Activated CD4-positive, alpha-beta T cell treated with anti-CD3 and anti-CD28 coated beads for 36 hours (primary cell): ENCODE measurements at regions not wholly inside any gene's neighbourhood (a gene's known extent, or its start where the extent isn't known, plus 50 kb on each side); places are given as distances from the start of the nearest gene placed in this dataset.

Source experiments
- ATAC-seq: fragments of 200-7000 bp; cut with Tn5 transposase; one replicate; pipeline ENCODE4 v1.10.0; 2021; ENCODE audit warnings: mild to moderate bottlenecking, moderate library complexity
- CTCF ChIA-PET: fragments of 350-600 bp; sonication (Branson Sonifier 250); formaldehyde crosslinking; loops from one replicate; lab custom pipeline; 2021; ENCODE audit warnings: antibody characterized with exemption; lab: Charles Lee
- POLR2A ChIA-PET: fragments of 350-600 bp; sonication (Branson Sonifier 250); formaldehyde crosslinking; loops from one replicate; lab custom pipeline; 2021; ENCODE audit warnings: antibody characterized with exemption, inconsistent platforms; lab: Charles Lee
- DNase-seq: peaks from one replicate; pipeline ENCODE4 v3.0.0-alpha.2; 2020
- H3K27ac Mint-ChIP-seq: one replicate; pipeline ENCODE4 v1.8.0; 2021; ENCODE audit warnings: mixed read lengths
- H3K27me3 Mint-ChIP-seq: one replicate; pipeline ENCODE4 v1.8.0; 2021; ENCODE audit warnings: mixed read lengths
- H3K36me3 Mint-ChIP-seq: one replicate; pipeline ENCODE4 v1.8.0; 2021; ENCODE audit warnings: low read depth, mixed read lengths
- H3K4me1 Mint-ChIP-seq: one replicate; pipeline ENCODE4 v1.8.0; 2021; ENCODE audit warnings: mixed read lengths
- H3K4me3 Mint-ChIP-seq: one replicate; pipeline ENCODE4 v1.8.0; 2021; ENCODE audit warnings: mild to moderate bottlenecking, moderate library complexity, mixed read lengths
- H3K9me3 Mint-ChIP-seq: one replicate; pipeline ENCODE4 v1.8.0; 2021; ENCODE audit warnings: low read depth, mixed read lengths
- intact Hi-C, 2 experiments: fragments of 100-400 bp; cut with DNase I in 1 of 2; cut with micrococcal nuclease in 1 of 2; formaldehyde crosslinking; loops; one replicate each; pipeline versions ENCODE4 v1.14.2 to v1.15.1; 2022 to 2024; cut with DNase I, micrococcal nuclease

DNA sequence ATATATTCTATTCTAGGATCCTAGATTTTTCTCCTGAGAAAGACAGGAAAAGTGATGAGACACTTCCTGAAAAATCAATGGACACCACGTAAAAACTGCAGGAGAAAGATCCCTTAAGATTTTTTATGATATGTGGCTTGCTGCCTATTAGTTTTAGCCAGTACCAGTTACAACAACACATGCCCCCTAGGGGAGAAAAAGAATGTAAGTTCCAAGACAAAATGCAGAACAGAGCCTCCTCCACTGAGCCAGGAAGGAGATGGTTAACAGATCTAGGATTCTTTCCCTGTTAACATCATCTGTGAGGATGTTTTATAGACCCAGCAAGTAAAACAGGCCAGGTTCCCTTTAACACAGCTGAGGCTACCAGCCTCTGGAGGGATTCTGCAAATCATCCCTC is 574.7 kb downstream of the TLE4 start:
- no peak overlapping the region for H3K27ac Mint-ChIP-seq
- no peak for DNase-seq
- ChIA-PET CTCF (interaction anchor here (0.6 kb wide), 1 partner anchor 790 kb away, joined by 4 read pairs; no protein-coding TSS in a partner anchor), POLR2A (no interaction called here)
- ATAC-seq: no peak
- peaks cover 6% of the 10 kb centered on the region for H3K9me3 Mint-ChIP-seq
- no peaks in the 10 kb centered on the region for H3K4me1 Mint-ChIP-seq
- H3K36me3 Mint-ChIP-seq: no peaks in the 10 kb centered on the region
- intact Hi-C loops: loop anchor here in 1 of 2 experiments (10.0 kb wide), 1 partner anchor 382 kb away; no protein-coding TSS in a partner anchor
- H3K4me3 Mint-ChIP-seq: no peak overlapping the region
- H3K27me3 Mint-ChIP-seq: peaks cover 2% of the 10 kb centered on the region

DNA sequence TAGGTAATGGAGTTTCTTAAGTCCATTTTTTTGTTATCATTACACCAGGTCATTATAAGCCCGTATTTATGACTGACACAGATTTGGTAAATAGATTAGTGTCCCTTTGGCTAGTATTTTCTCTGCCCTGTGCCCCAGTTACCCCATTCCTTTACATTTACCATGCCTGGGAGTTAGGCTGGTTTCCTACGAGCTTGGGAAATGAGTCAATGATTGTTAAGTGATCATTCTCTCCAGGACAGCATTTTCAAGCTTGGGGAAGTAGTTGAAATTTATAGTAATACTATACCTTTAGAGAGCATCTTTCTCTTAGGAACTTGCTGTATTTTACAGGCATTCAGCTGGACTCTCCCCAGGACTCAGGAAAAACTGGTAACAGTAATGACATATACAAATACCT is 573.1 kb downstream of the TLE4 start:
- H3K9me3 Mint-ChIP-seq: peaks cover 6% of the 10 kb centered on the region
- DNase-seq: no peak
- H3K4me3 Mint-ChIP-seq: no peak overlapping the region
- no peak for ATAC-seq
- no peak overlapping the region for H3K27ac Mint-ChIP-seq
- ChIA-PET POLR2A (no interaction called here), CTCF (no interaction called here)
- H3K4me1 Mint-ChIP-seq: no peaks in the 10 kb centered on the region
- intact Hi-C loops: loop anchor here in 1 of 2 experiments (10.0 kb wide), 1 partner anchor 380 kb away; no protein-coding TSS in a partner anchor
- no peaks in the 10 kb centered on the region for H3K36me3 Mint-ChIP-seq
- H3K27me3 Mint-ChIP-seq: peaks cover 2% of the 10 kb centered on the region

DNA sequence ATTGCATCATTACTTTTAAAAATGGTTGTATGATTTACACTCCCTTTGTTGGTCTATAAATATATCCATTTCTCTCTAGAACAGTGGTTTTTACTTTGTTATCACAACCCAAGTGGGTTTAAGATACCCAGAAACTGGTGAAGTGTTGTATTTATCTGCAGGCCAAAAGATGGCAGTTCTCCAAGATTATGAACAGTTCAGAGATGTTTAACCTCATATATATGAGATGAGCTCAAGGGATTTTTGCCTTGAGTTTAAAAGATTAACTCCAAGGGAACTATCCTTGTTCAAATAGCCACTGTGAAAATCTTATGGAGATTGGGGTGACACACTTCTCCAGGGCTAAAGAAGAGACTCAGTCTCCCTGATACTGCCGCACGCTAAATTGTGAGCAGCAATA is 572.6 kb downstream of the TLE4 start:
- ATAC-seq (no peak), DNase-seq (no peak)
- CTCF ChIA-PET: no interaction called here

DNA sequence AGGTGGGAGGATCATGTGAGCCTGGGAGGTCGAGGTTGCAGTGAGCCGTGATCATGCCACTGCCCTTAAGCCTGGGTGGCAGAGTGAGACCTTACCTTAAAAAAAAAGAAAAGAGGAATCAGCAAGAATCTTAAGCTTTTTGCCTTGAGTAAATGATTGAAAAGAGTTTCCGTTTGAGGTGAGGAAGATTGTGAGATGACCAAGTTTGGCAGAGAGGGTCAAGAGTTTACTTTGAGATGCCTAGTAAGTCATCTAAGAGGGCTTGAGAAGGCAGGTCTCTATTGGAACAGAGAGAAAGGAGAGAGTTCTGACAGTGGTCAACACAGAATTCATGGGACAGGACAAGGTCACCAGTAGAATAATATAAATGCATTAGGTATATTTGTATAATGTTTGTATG is 572.1 kb downstream of the TLE4 start:
- Mint-ChIP-seq H3K27me3 (peaks cover 2% of the 10 kb centered on the region), H3K36me3 (no peaks in the 10 kb centered on the region), H3K4me1 (no peaks in the 10 kb centered on the region), H3K9me3 (no peaks in the 10 kb centered on the region), H3K27ac (no peak overlapping the region), H3K4me3 (no peak overlapping the region)
- ATAC-seq (no peak), DNase-seq (no peak)
- intact Hi-C loops: loop anchor here in 1 of 2 experiments (10.0 kb wide), 1 partner anchor 379 kb away; no protein-coding TSS in a partner anchor
- ChIA-PET POLR2A (no interaction called here), CTCF (interaction anchor here (0.6 kb wide), 1 partner anchor 1517 kb away, joined by 3 read pairs; no protein-coding TSS in a partner anchor)

More for the DNA sequence above, 572.6 kb downstream of the TLE4 start:
- Mint-ChIP-seq H3K4me3 (no peak overlapping the region), H3K27ac (no peak overlapping the region), H3K36me3 (no peaks in the 10 kb centered on the region), H3K27me3 (peaks cover 2% of the 10 kb centered on the region), H3K4me1 (no peaks in the 10 kb centered on the region), H3K9me3 (peaks cover 4% of the 10 kb centered on the region)
- intact Hi-C loops: loop anchor here in 1 of 2 experiments (10.0 kb wide), 1 partner anchor 380 kb away; no protein-coding TSS in a partner anchor
- POLR2A ChIA-PET: no interaction called here

DNA sequence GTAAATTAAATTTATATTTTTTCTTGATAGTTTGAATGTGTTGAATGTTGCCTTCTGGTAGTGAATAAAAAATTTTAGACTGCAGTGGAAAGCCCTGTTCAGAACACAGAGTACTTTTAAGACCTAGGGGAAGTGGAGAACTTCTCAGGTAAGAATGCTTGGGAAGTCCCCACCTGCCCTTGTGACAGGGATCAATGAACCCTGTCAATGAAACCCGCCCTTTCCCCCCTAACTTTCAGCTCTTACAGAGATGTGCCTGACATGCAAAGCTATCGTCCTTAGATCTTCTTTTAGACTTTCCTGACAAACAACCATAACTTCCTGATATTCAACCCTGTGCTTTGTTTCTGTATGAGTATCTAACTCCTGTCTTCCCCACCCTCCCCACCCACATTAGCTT is 562.7 kb downstream of the TLE4 start:
- H3K27me3 Mint-ChIP-seq: peaks cover 2% of the 10 kb centered on the region
- CTCF ChIA-PET: no interaction called here

DNA sequence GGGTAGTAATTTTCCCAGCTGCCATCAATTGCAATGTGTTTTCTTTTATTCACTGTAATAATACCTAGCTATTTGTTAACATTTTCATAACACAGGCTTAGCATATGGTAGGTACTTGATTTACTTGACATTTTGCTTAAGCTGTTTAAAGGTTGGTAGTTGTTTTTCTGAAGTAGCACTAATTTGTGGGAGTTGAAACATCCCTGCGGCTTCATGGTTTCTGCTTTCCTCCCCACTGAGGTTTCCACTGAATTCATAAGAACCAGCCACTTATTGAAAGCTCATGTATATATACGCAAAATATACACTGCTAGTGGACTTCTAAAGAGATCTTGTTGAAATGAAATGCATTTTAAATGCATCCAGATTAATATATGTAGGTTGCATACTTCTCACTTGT is 559.9 kb downstream of the TLE4 start:
- Mint-ChIP-seq H3K27me3 (peaks cover 5% of the 10 kb centered on the region), H3K36me3 (no peaks in the 10 kb centered on the region), H3K9me3 (no peaks in the 10 kb centered on the region), H3K4me3 (no peak overlapping the region), H3K4me1 (peaks cover 8% of the 10 kb centered on the region), H3K27ac (no peak overlapping the region)
- ChIA-PET POLR2A (no interaction called here), CTCF (no interaction called here)
- ATAC-seq (no peak), DNase-seq (no peak)
- intact Hi-C loops: no loop called here

More for the DNA sequence above, 562.7 kb downstream of the TLE4 start:
- POLR2A ChIA-PET: no interaction called here
- Mint-ChIP-seq H3K4me3 (no peak overlapping the region), H3K27ac (no peak overlapping the region), H3K9me3 (no peaks in the 10 kb centered on the region), H3K36me3 (no peaks in the 10 kb centered on the region), H3K4me1 (peaks cover 8% of the 10 kb centered on the region)
- no peak for DNase-seq
- intact Hi-C loops: no loop called here
- peak; percentile 23 for ATAC-seq

DNA sequence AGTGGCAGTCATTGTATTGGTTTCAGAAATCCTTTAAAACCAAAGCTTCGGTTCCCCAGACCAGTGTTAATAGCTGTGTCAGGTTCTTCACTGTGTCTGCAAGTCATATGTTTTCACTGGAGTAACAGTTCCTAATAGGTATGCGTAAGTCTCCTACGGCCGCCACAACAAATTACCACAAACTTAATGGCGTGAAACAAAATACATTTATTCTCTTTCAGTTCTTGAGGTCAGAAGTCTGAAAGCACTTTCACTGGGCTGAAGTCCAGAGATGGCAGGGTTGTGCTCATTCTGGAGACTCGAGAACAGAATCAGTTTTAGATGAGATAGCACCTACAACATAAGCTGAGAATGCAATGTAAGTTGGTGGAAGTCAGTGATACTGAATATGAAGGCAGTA is 556.2 kb downstream of the TLE4 start:
- intact Hi-C loops: no loop called here
- no peak for DNase-seq
- Mint-ChIP-seq H3K36me3 (no peaks in the 10 kb centered on the region), H3K4me1 (no peaks in the 10 kb centered on the region), H3K9me3 (no peaks in the 10 kb centered on the region), H3K27me3 (peaks cover 7% of the 10 kb centered on the region), H3K4me3 (no peak overlapping the region), H3K27ac (no peak overlapping the region)
- ATAC-seq: no peak
- ChIA-PET CTCF (no interaction called here), POLR2A (no interaction called here)

DNA sequence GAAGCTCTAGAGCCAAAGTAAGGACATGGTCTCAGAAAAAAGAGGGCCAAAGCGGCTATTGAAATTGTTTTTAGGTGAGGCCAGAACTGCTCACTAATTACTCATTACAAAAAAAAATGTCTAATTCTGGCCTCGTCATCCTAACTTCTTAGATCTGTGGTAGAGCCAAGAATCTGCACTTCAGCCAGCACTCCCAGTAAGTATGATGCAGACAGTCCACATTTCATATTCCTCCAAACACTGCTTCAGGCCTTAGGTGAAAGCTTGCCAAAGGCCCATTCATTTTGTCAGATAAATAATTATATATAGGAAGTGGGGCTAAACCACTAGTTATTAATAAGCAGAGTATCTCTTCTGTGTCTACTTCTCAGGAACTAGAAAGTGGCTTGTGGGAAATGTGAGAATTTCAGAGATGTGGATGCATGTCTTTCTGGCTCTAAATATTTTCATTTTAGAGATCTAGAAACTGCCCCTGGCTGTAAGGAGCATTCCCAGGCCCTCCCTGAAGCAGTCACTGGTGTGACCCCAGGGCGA is 554.0 kb downstream of the TLE4 start:
- H3K36me3 Mint-ChIP-seq: no peaks in the 10 kb centered on the region
- intact Hi-C loops: no loop called here
- no peaks in the 10 kb centered on the region for H3K4me1 Mint-ChIP-seq
- DNase-seq (no peak), ATAC-seq (no peak)
- ChIA-PET POLR2A (no interaction called here), CTCF (no interaction called here)
- no peak overlapping the region for H3K27ac Mint-ChIP-seq
- H3K27me3 Mint-ChIP-seq: peaks cover 6% of the 10 kb centered on the region
- no peaks in the 10 kb centered on the region for H3K9me3 Mint-ChIP-seq
- no peak overlapping the region for H3K4me3 Mint-ChIP-seq

DNA sequence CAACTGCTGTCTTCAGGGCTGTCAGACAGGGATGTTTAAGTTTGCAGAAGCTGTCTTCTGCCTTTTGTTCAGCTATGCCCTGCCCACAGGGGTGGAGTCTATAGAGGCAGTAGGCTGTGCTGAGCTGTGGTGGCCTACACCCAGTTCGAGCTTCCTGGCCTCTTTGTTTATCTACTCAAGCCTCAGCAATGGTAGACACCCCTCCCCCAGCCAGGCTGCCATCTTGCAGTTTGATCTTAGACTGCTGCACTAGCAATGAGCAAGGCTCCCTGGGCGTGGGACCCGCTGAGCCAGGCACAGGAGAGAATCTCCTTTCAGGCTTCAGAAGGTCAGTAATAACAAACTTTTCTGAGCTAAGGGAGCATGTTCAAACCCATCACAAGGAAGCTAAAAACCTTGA is 545.3 kb downstream of the TLE4 start:
- POLR2A ChIA-PET: no interaction called here
- no peaks in the 10 kb centered on the region for H3K36me3 Mint-ChIP-seq
- no peak overlapping the region for H3K27ac Mint-ChIP-seq
- ATAC-seq (no peak), DNase-seq (no peak)
- no peak overlapping the region for H3K4me3 Mint-ChIP-seq
- peaks cover 9% of the 10 kb centered on the region for H3K9me3 Mint-ChIP-seq
- intact Hi-C loops: no loop called here
- no peaks in the 10 kb centered on the region for H3K4me1 Mint-ChIP-seq
- CTCF ChIA-PET: no interaction called here
- peaks cover 11% of the 10 kb centered on the region for H3K27me3 Mint-ChIP-seq

DNA sequence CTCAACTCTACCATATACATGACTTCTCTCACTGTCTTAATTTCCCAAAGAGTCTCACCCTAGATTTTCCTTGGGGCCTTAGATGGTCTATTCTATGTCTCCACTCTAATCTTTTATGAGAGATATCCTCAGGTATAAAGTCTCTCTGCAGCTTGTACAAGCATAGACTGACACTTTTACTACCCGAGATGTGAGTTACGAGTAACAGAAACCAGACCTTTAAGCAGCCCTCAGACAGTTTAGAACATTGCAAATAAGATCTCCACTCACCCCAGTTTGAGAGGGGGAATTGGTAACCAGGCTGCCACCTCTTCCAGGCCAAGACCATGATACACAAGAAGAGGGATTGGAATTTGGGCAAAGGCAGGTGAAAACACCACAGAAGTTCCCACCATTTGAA is 542.5 kb downstream of the TLE4 start:
- Mint-ChIP-seq H3K9me3 (peaks cover 9% of the 10 kb centered on the region), H3K36me3 (no peaks in the 10 kb centered on the region)

DNA sequence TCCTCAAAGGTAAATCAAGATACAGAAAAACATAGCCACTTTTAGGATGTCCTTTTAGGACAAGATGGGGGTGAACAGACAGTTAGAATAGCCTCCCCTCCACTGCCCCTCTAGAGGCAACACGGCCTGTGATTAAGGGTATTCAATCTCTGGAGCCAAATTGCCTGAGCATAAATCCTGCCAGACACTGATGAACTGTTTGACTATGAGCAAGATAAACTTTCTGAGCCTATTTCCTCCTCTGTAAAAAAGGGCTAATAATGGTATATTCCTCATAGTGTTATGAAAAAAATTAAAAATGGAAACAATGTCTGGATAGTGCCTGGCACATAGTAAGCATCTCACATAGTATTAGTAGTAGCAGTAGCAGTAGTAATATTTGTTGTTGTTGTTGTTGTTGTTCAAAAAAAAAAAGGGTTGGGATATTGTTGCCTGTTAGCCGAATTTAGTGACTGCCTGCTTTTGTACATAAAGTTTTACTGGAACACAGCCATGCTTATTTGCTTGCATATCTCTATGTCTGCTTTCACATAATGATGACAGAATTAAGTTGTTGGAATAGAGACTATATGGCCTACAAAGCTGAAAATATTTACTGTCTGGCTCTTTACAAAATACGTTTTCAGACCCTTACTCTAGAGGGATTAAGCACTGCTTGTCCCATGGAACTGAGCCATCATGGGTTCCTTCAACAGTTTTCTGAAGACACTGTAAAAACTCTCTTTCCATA is 536.3 kb downstream of the TLE4 start:
- DNase-seq: no peak
- H3K9me3 Mint-ChIP-seq: no peaks in the 10 kb centered on the region
- no peaks in the 10 kb centered on the region for H3K4me1 Mint-ChIP-seq
- ChIA-PET POLR2A (no interaction called here), CTCF (no interaction called here)
- intact Hi-C loops: no loop called here
- no peak overlapping the region for H3K27ac Mint-ChIP-seq
- H3K4me3 Mint-ChIP-seq: no peak overlapping the region
- peaks cover 17% of the 10 kb centered on the region for H3K27me3 Mint-ChIP-seq
- no peaks in the 10 kb centered on the region for H3K36me3 Mint-ChIP-seq
- ATAC-seq: no peak

More for the DNA sequence above, 542.5 kb downstream of the TLE4 start:
- Mint-ChIP-seq H3K27me3 (peaks cover 11% of the 10 kb centered on the region), H3K4me3 (no peak overlapping the region), H3K4me1 (no peaks in the 10 kb centered on the region), H3K27ac (no peak overlapping the region)
- DNase-seq (no peak), ATAC-seq (no peak)
- intact Hi-C loops: no loop called here
- POLR2A ChIA-PET: no interaction called here
- CTCF ChIA-PET: interaction anchor here (0.6 kb wide), 1 partner anchor 1300 kb away, joined by 3 read pairs; no protein-coding TSS in a partner anchor

DNA sequence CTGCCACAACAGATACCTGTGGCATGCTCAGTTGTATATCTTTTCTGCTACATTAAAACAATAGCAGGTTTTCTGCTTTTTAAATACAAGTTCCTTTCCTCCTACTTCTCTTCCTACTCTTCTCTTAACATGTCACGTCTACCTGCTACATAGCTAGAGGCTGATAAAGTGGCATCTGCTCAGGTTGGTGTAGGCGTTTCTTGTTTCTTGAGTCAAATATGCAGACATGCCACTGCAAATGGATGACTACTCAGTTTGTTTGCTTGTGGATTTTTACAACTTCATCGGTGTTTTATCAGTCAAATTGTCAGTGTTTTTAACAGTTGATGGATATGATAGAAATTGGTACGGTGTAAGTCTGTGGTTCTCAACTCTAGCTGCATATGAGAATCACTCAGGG is 525.7 kb downstream of the TLE4 start:
- intact Hi-C loops: no loop called here
- ChIA-PET POLR2A (interaction anchor here (0.8 kb wide), 1 partner anchor 11 kb away, joined by 3 read pairs; no protein-coding TSS in a partner anchor), CTCF (no interaction called here)
- H3K27me3 Mint-ChIP-seq: no peaks in the 10 kb centered on the region
- peaks cover 13% of the 10 kb centered on the region for H3K4me1 Mint-ChIP-seq
- H3K4me3 Mint-ChIP-seq: no peak overlapping the region
- ATAC-seq (no peak), DNase-seq (no peak)
- peaks cover 2% of the 10 kb centered on the region for H3K36me3 Mint-ChIP-seq
- H3K27ac Mint-ChIP-seq: no peak overlapping the region
- no peaks in the 10 kb centered on the region for H3K9me3 Mint-ChIP-seq
